ENCODE measurements at regions not wholly inside any gene's neighbourhood (a gene's known extent, or its start where the extent isn't known, plus 50 kb on each side); places are given as distances from the start of the nearest gene placed in this dataset.

DNA sequence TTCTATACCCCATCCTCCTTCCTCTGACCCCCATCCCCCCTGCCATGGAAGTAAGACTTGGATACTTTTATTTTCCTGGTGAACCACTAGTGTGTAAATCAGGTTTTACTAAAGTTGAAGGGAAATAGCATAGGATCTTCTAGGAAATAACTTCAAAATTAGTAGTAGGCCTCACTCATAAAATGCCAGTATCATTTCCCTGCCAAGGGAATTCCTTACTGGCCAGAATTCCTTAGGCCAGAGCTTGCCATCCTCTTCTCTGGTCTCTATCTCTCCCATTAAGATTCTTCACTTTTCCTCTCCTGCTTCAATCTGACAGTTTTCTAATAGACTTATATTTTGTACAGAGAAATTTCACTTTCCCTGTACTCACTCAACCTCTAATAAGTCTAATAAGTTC is 322.8 kb upstream of the TANK start:
- Mint-ChIP-seq H3K27ac (no peak overlapping the region), H3K4me3 (no peak overlapping the region), H3K4me1 (no peaks in the 10 kb centered on the region), H3K27me3 (peaks cover 30% of the 10 kb centered on the region), H3K9me3 (ENCODE audit: insufficient read depth) (peaks cover 4% of the 10 kb centered on the region)
- no peak for TF ChIP-seq EZH2 (IDR thresholded peaks at IDR 0.05; ENCODE audit: borderline replicate concordance, insufficient read depth, low read depth, low read length, poor library complexity, severe bottlenecking)
- ChIA-PET POLR2A (no interaction called here), CTCF (no interaction called here)
- Histone ChIP-seq H3K4me2 (replicated peaks; ENCODE audit: low read depth, low read length, poor library complexity, severe bottlenecking) (no peak overlapping the region), H3K27ac (ENCODE audit: low read length in 2 of 2) (no peak overlapping the region), H3K9me3 (ENCODE audit: control extremely low read depth in 1 of 3, control insufficient read depth in 2 of 3, insufficient read depth in 1 of 3, low read length in 2 of 3) (peaks cover 0 to 5% (median 0%) of the 10 kb centered on the region in 3 donors), H3K4me3 (ENCODE audit: control extremely low read depth in 1 of 5, extremely low read depth in 1 of 5, insufficient read depth in 1 of 5, low read depth in 2 of 5, low read length in 4 of 5) (no peak overlapping the region), H3K27me3 (replicated peaks in 1 of 4; ENCODE audit: control extremely low read depth in 1 of 4, control insufficient read depth in 3 of 4, insufficient read depth in 4 of 4, low read length in 3 of 4) (peaks cover 0 to 2% (median 0%) of the 10 kb centered on the region in 4 experiments), H3K36me3 (replicated peaks in 1 of 2; ENCODE audit: control extremely low read depth in 1 of 2, control insufficient read depth in 1 of 2, extremely low read depth in 1 of 2, insufficient read depth in 2 of 2, low read length in 1 of 2) (no peaks in the 10 kb centered on the region), H3K9ac (ENCODE audit: low read length) (no peak overlapping the region), H4K20me1 (ENCODE audit: control insufficient read depth, insufficient read depth, low read length, poor library complexity, severe bottlenecking) (no peaks in the 10 kb centered on the region), H3K4me1 (ENCODE audit: control insufficient read depth in 2 of 2, insufficient read depth in 2 of 2, low read length in 2 of 2) (no peaks in the 10 kb centered on the region), H3K79me2 (ENCODE audit: control insufficient read depth, insufficient read depth, low read length) (no peaks in the 10 kb centered on the region), H2AFZ (ENCODE audit: insufficient read depth, low read depth, low read length, poor library complexity, severe bottlenecking) (no peak overlapping the region)
- no peak for DNase-seq
- intact Hi-C loops (cut with micrococcal nuclease): no loop called here
- no peak for ATAC-seq (ENCODE audit: low read depth)

DNA sequence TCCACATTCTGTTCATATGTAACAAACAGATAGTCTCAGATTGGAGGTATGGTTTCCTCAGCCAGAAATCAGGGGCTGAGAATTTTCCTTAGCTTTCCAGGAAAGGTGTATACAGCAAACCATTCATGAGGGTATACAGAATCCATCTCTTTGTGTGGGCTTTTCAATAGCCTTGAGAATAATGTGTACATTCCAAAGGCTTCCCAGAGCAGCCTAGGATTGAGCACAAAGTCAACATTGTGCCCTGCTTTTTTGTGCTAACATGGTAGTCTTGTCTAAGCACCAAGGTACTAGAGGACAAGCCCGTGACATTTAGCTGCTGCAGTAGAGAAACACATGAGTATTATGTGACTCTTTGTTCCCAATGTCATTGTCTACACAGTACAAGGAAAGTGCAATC is 322.1 kb upstream of the TANK start:
- ChIA-PET POLR2A (no interaction called here), CTCF (no interaction called here)
- Histone ChIP-seq H3K9ac (ENCODE audit: low read length) (no peak overlapping the region), H3K4me2 (replicated peaks; ENCODE audit: low read depth, low read length, poor library complexity, severe bottlenecking) (no peak overlapping the region), H4K20me1 (ENCODE audit: control insufficient read depth, insufficient read depth, low read length, poor library complexity, severe bottlenecking) (no peaks in the 10 kb centered on the region), H3K4me1 (ENCODE audit: control insufficient read depth in 2 of 2, insufficient read depth in 2 of 2, low read length in 2 of 2) (no peaks in the 10 kb centered on the region), H3K27ac (ENCODE audit: low read length in 2 of 2) (no peak overlapping the region), H3K36me3 (replicated peaks in 1 of 2; ENCODE audit: control extremely low read depth in 1 of 2, control insufficient read depth in 1 of 2, extremely low read depth in 1 of 2, insufficient read depth in 2 of 2, low read length in 1 of 2) (no peaks in the 10 kb centered on the region), H3K79me2 (ENCODE audit: control insufficient read depth, insufficient read depth, low read length) (no peaks in the 10 kb centered on the region), H2AFZ (ENCODE audit: insufficient read depth, low read depth, low read length, poor library complexity, severe bottlenecking) (no peak overlapping the region), H3K4me3 (ENCODE audit: control extremely low read depth in 1 of 5, extremely low read depth in 1 of 5, insufficient read depth in 1 of 5, low read depth in 2 of 5, low read length in 4 of 5) (no peak overlapping the region), H3K27me3 (replicated peaks in 1 of 4; ENCODE audit: control extremely low read depth in 1 of 4, control insufficient read depth in 3 of 4, insufficient read depth in 4 of 4, low read length in 3 of 4) (peaks cover 0 to 2% (median 0%) of the 10 kb centered on the region in 4 experiments), H3K9me3 (ENCODE audit: control extremely low read depth in 1 of 3, control insufficient read depth in 2 of 3, insufficient read depth in 1 of 3, low read length in 2 of 3) (peaks cover 0 to 10% (median 0%) of the 10 kb centered on the region in 3 donors)
- peaks cover 30% of the 10 kb centered on the region for H3K27me3 Mint-ChIP-seq
- TF ChIP-seq, protein P1, sequence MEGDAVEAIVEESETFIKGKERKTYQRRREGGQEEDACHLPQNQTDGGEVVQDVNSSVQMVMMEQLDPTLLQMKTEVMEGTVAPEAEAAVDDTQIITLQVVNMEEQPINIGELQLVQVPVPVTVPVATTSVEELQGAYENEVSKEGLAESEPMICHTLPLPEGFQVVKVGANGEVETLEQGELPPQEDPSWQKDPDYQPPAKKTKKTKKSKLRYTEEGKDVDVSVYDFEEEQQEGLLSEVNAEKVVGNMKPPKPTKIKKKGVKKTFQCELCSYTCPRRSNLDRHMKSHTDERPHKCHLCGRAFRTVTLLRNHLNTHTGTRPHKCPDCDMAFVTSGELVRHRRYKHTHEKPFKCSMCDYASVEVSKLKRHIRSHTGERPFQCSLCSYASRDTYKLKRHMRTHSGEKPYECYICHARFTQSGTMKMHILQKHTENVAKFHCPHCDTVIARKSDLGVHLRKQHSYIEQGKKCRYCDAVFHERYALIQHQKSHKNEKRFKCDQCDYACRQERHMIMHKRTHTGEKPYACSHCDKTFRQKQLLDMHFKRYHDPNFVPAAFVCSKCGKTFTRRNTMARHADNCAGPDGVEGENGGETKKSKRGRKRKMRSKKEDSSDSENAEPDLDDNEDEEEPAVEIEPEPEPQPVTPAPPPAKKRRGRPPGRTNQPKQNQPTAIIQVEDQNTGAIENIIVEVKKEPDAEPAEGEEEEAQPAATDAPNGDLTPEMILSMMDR (IDR thresholded peaks at IDR 0.05): no peak
- no peak for TF ChIP-seq EZH2 (IDR thresholded peaks at IDR 0.05; ENCODE audit: borderline replicate concordance, insufficient read depth, low read depth, low read length, poor library complexity, severe bottlenecking)
- no peak overlapping the region for H3K4me3 Mint-ChIP-seq
- DNase-seq (no peak), ATAC-seq (ENCODE audit: low read depth) (no peak)
- intact Hi-C loops (cut with micrococcal nuclease): no loop called here
- H3K4me1 Mint-ChIP-seq: no peaks in the 10 kb centered on the region
- 100% methylated on average over 1 of the region's 1 CpG for WGBS (ENCODE audit: insufficient coverage)
- H3K27ac Mint-ChIP-seq: no peak overlapping the region
- H3K9me3 Mint-ChIP-seq (ENCODE audit: insufficient read depth): peaks cover 4% of the 10 kb centered on the region

Data from B cell (primary cell).